ENCODE measurements at regions not wholly inside any gene's neighbourhood (a gene's known extent, or its start where the extent isn't known, plus 50 kb on each side); places are given as distances from the start of the nearest gene placed in this dataset.

DNA sequence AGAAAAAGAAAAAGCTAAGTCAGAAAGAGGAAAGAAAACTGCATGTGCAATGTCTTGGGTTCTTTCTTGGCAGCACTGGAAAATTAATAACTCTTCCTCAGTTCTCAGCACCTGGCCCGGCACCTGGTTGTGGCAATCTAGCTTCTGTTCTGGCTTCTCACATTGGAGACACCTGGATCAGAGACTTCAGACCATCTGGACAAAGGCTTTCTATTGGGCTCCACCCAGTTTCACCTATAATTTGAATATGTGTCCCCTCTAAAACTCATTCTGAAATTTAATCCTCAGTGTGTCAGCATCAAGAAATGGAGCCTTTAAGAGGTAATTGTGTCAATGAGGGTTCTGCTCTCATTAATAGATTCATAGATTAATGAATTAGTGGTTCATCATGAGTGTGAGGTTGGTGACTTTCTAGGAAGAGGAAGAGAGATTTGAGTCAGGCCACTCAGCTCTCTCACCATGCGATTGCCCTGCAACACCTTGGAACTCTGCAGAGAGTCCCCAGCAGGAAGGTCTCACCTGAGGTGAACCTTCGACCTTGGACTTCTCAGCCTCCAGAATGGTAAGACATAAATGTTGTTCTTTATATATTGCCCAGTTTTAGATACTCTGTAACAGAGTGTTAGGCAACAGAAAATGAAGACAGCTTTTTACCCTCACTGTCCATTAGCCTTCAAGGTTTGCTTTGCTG lies 679.9 kb downstream of the NTRK3 start:
- Histone ChIP-seq H3K4me1 (ENCODE audit: control insufficient read depth in 3 of 3, insufficient read depth in 2 of 3, low read depth in 1 of 3, low read length in 2 of 3) (no peaks in the 10 kb centered on the region), H3K4me3 (ENCODE audit: low read depth in 1 of 3, low read length in 3 of 3) (no peak overlapping the region), H3K36me3 (ENCODE audit: control insufficient read depth in 3 of 3, insufficient read depth in 2 of 3, low read depth in 1 of 3, low read length in 3 of 3) (no peaks in the 10 kb centered on the region), H3K27me3 (ENCODE audit: control insufficient read depth in 3 of 3, insufficient read depth in 3 of 3, low read length in 3 of 3) (no peaks in the 10 kb centered on the region), H3K27ac (ENCODE audit: low read depth in 1 of 3, low read length in 2 of 3) (no peak overlapping the region), H3K9me3 (ENCODE audit: control insufficient read depth in 2 of 2, insufficient read depth in 1 of 2, low read depth in 1 of 2, low read length in 1 of 2) (no peaks in the 10 kb centered on the region)
- no peak for DNase-seq
- WGBS, 3 donors: 41 to 71% (median 43%) methylated on average over 3 of the region's 3 CpGs
- FAIRE-seq: no peak

DNA sequence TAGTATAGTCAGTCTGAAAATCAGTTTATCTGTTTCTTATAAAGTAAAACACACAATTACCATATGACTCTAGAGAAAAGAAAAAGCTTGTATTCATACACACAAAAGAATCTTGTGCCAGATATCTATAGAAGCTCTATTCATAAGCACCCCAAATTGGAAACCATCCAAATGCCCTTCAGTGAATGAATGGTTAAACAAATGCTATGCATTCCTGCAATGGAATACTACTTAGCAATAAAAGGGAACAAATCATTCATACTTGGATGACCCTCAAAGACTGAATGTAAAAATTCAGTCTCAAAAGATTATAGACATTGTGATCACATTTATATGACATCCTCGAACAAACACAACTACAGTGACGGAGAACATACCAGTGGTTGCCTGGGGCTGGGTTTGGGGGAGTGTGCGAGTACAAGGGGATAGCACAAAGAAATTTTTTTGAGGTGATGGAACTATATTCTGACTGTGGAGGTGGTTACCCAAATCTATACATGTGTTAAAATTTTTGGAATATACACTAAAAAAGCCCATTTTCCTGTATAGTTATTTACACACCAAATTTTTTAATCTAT lies 680.6 kb downstream of the NTRK3 start:
- H3K4me1 ChIP-seq (ENCODE audit: control insufficient read depth in 3 of 3, insufficient read depth in 2 of 3, low read depth in 1 of 3, low read length in 2 of 3): no peaks in the 10 kb centered on the region
- no peaks in the 10 kb centered on the region for H3K27me3 ChIP-seq (ENCODE audit: control insufficient read depth in 3 of 3, insufficient read depth in 3 of 3, low read length in 3 of 3)
- H3K27ac ChIP-seq (ENCODE audit: low read depth in 1 of 3, low read length in 2 of 3): no peak overlapping the region
- 83 to 92% (median 90%) methylated on average over 3 of the region's 3 CpGs for WGBS, 3 donors
- no peaks in the 10 kb centered on the region for H3K36me3 ChIP-seq (ENCODE audit: control insufficient read depth in 3 of 3, insufficient read depth in 2 of 3, low read depth in 1 of 3, low read length in 3 of 3)
- H3K4me3 ChIP-seq (ENCODE audit: low read depth in 1 of 3, low read length in 3 of 3): no peak overlapping the region
- H3K9me3 ChIP-seq (ENCODE audit: control insufficient read depth in 2 of 2, insufficient read depth in 1 of 2, low read depth in 1 of 2, low read length in 1 of 2): no peaks in the 10 kb centered on the region
- DNase-seq (no peak), FAIRE-seq (no peak)

DNA sequence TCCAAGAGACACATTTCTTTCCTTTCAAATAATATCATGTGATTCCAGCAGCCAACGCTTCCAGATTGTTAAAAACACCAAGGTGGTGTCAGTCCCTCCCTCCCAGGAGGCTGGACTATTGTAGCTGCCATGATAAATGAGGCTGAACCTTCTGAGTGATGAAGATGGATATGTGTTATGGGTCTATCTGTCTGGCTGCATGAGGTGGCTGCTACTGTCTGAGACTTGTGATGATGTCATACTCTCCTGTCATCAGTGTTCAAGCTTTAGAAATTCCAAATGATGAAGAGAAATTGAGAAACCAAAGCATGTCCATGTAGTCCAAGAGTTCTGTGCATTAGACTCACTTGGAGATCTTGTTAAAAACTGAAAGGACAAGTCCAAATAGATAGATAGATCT lies 683.0 kb downstream of the NTRK3 start:
- 58 to 82% (median 77%) methylated on average over 1 of the region's 1 CpG for WGBS, 3 donors
- H3K27me3 ChIP-seq (ENCODE audit: control insufficient read depth in 3 of 3, insufficient read depth in 3 of 3, low read length in 3 of 3): no peaks in the 10 kb centered on the region
- no peaks in the 10 kb centered on the region for H3K4me1 ChIP-seq (ENCODE audit: control insufficient read depth in 3 of 3, insufficient read depth in 2 of 3, low read depth in 1 of 3, low read length in 2 of 3)
- H3K36me3 ChIP-seq (ENCODE audit: control insufficient read depth in 3 of 3, insufficient read depth in 2 of 3, low read depth in 1 of 3, low read length in 3 of 3): no peaks in the 10 kb centered on the region
- DNase-seq: no peak
- FAIRE-seq: no peak
- no peaks in the 10 kb centered on the region for H3K9me3 ChIP-seq (ENCODE audit: control insufficient read depth in 2 of 2, insufficient read depth in 1 of 2, low read depth in 1 of 2, low read length in 1 of 2)
- no peak overlapping the region for H3K27ac ChIP-seq (ENCODE audit: low read depth in 1 of 3, low read length in 2 of 3)
- no peak overlapping the region for H3K4me3 ChIP-seq (ENCODE audit: low read depth in 1 of 3, low read length in 3 of 3)

DNA sequence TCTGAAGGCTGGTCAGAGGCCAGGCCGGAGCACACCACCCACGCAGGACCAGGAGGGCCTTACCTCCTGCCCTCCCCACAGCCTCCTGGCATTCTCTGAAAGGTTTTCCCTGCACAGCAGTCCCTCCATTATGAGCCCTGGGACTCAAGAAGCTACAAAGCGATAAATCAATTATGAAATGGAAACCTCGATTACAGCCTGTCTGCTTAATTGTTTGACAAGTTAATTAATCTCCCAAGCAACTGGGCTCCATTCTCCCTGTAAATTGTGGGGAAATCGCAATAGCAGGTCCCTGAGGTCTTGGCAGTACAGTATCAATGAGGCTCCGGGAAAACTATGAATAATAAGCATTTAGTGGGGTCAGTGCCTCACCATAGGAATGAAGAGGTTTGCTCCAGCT lies 683.5 kb downstream of the NTRK3 start:
- H3K9me3 ChIP-seq (ENCODE audit: control insufficient read depth in 2 of 2, insufficient read depth in 1 of 2, low read depth in 1 of 2, low read length in 1 of 2): no peaks in the 10 kb centered on the region
- no peaks in the 10 kb centered on the region for H3K27me3 ChIP-seq (ENCODE audit: control insufficient read depth in 3 of 3, insufficient read depth in 3 of 3, low read length in 3 of 3)
- no peak overlapping the region for H3K27ac ChIP-seq (ENCODE audit: low read depth in 1 of 3, low read length in 2 of 3)
- H3K4me1 ChIP-seq (ENCODE audit: control insufficient read depth in 3 of 3, insufficient read depth in 2 of 3, low read depth in 1 of 3, low read length in 2 of 3): no peaks in the 10 kb centered on the region
- H3K4me3 ChIP-seq (ENCODE audit: low read depth in 1 of 3, low read length in 3 of 3): no peak overlapping the region
- no peaks in the 10 kb centered on the region for H3K36me3 ChIP-seq (ENCODE audit: control insufficient read depth in 3 of 3, insufficient read depth in 2 of 3, low read depth in 1 of 3, low read length in 3 of 3)
- 73 to 85% (median 82%) methylated on average over 6 of the region's 6 CpGs for WGBS, 3 donors
- DNase-seq (no peak), FAIRE-seq (no peak)

DNA sequence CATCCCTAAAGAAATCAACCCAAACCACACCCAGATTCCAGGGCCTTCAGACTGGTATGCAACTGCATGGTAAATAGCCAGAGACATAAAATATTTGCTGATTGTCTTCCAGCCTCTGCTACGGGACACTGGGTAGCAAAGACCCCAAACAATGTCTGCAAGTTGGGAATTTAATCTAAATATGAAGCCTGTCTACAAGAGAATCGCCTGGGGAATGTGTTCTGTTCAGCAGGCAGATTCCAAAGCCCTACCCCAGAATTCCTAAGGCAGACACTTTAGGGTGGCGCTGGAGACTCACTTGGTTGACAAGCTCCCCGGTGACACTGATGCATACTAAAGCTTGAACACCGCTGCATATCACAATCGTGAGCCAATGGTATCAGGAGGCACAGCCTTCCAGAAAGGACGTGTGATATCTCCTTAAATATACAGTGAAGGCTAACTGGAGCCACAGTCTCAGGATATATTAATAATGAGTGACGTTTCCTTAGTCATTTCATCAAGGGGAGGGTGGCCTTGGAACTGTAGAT lies 684.1 kb downstream of the NTRK3 start:
- no peak for FAIRE-seq
- Histone ChIP-seq H3K4me3 (ENCODE audit: low read depth in 1 of 3, low read length in 3 of 3) (no peak overlapping the region), H3K36me3 (ENCODE audit: control insufficient read depth in 3 of 3, insufficient read depth in 2 of 3, low read depth in 1 of 3, low read length in 3 of 3) (no peaks in the 10 kb centered on the region), H3K27ac (ENCODE audit: low read depth in 1 of 3, low read length in 2 of 3) (no peak overlapping the region), H3K27me3 (ENCODE audit: control insufficient read depth in 3 of 3, insufficient read depth in 3 of 3, low read length in 3 of 3) (no peaks in the 10 kb centered on the region), H3K9me3 (ENCODE audit: control insufficient read depth in 2 of 2, insufficient read depth in 1 of 2, low read depth in 1 of 2, low read length in 1 of 2) (no peaks in the 10 kb centered on the region), H3K4me1 (ENCODE audit: control insufficient read depth in 3 of 3, insufficient read depth in 2 of 3, low read depth in 1 of 3, low read length in 2 of 3) (no peaks in the 10 kb centered on the region)
- DNase-seq: no peak
- WGBS, 3 donors: 69 to 73% (median 71%) methylated on average over 8 of the region's 8 CpGs

DNA sequence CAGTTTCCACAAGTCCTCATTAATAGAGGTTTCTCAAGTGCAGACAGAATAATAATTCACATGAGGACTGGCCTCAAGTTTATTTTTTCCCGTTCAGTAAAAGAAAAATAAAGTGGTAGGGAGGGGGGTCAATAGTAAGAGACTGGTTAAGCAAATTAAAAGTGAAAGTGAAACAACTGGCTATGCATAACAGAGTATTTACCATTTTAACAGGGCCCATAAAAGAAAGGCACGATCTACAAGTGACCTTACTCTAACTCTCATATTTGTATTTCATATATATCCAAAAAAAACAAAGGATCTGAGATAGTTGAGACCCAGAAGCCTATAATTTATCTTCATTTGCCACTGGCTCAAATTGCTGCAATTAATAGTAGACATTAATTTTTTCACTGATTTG lies 686.3 kb downstream of the NTRK3 start:
- 3 to 21% (median 10%) methylated on average over 2 of the region's 2 CpGs for WGBS, 3 donors
- Histone ChIP-seq H3K27ac (ENCODE audit: low read depth in 1 of 3, low read length in 2 of 3) (no peak overlapping the region), H3K36me3 (ENCODE audit: control insufficient read depth in 3 of 3, insufficient read depth in 2 of 3, low read depth in 1 of 3, low read length in 3 of 3) (no peaks in the 10 kb centered on the region), H3K27me3 (ENCODE audit: control insufficient read depth in 3 of 3, insufficient read depth in 3 of 3, low read length in 3 of 3) (no peaks in the 10 kb centered on the region), H3K4me3 (ENCODE audit: low read depth in 1 of 3, low read length in 3 of 3) (no peak overlapping the region), H3K4me1 (ENCODE audit: control insufficient read depth in 3 of 3, insufficient read depth in 2 of 3, low read depth in 1 of 3, low read length in 2 of 3) (no peaks in the 10 kb centered on the region), H3K9me3 (ENCODE audit: control insufficient read depth in 2 of 2, insufficient read depth in 1 of 2, low read depth in 1 of 2, low read length in 1 of 2) (no peaks in the 10 kb centered on the region)
- FAIRE-seq (no peak), DNase-seq (peak in 1 of 2 donors; percentile 5)

DNA sequence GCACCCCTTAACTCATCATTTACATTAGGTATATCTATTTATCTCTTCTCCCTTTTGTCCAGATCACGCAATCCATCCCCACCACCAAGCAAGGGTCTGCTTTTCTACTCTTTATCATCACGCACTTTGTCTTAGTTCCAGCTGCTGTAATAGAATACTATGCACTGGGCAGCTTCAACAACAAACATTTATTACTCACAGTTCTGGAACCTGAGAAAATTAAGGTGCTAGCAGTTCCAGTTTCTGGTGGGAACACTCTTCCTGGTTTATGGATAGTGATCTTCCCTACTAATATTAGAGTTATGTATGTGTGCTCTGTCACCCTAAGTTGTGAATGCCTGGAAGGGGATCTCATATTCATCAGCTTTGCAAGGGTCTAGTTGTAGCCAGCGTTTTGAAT lies 687.0 kb downstream of the NTRK3 start:
- Histone ChIP-seq H3K27ac (ENCODE audit: low read depth in 1 of 3, low read length in 2 of 3) (no peak overlapping the region), H3K9me3 (ENCODE audit: control insufficient read depth in 2 of 2, insufficient read depth in 1 of 2, low read depth in 1 of 2, low read length in 1 of 2) (no peaks in the 10 kb centered on the region), H3K4me3 (ENCODE audit: low read depth in 1 of 3, low read length in 3 of 3) (no peak overlapping the region), H3K27me3 (ENCODE audit: control insufficient read depth in 3 of 3, insufficient read depth in 3 of 3, low read length in 3 of 3) (no peaks in the 10 kb centered on the region), H3K4me1 (ENCODE audit: control insufficient read depth in 3 of 3, insufficient read depth in 2 of 3, low read depth in 1 of 3, low read length in 2 of 3) (no peaks in the 10 kb centered on the region), H3K36me3 (ENCODE audit: control insufficient read depth in 3 of 3, insufficient read depth in 2 of 3, low read depth in 1 of 3, low read length in 3 of 3) (no peaks in the 10 kb centered on the region)
- 80 to 92% (median 85%) methylated on average over 3 of the region's 3 CpGs for WGBS, 3 donors
- DNase-seq (no peak), FAIRE-seq (no peak)

DNA sequence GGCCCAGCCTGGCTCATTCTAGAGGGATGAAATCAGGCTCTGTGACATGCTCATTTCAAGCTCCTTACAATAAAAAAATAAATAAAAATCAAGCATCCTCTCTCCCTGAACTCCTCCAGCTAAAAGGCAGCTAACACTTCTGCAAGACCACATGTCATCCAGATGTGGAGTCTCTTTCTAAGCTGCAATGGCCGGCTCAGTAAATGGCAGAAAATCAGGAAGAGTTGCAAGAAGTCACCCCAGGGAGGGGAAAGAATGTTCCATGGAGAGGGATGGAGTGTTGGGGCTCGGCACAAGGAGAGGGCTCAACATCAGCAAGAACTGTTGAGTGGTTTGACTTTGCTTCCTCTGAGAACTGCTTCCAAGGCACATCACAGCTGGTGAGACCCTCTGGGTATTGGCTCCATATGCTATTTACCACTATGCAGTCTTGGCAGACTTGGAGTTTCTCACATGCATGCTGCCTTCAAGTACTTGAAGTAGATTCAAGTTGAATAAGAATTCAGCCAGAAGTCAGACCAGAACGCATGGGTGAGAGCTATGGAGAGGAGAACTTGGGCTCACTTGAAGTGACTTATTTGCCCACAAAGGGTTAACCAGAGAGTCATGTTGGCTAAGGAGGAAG lies 689.0 kb downstream of the NTRK3 start:
- WGBS, 3 donors: 63 to 70% (median 68%) methylated on average over 3 of the region's 3 CpGs
- Histone ChIP-seq H3K4me3 (ENCODE audit: low read depth in 1 of 3, low read length in 3 of 3) (no peak overlapping the region), H3K27me3 (ENCODE audit: control insufficient read depth in 3 of 3, insufficient read depth in 3 of 3, low read length in 3 of 3) (no peaks in the 10 kb centered on the region), H3K4me1 (ENCODE audit: control insufficient read depth in 3 of 3, insufficient read depth in 2 of 3, low read depth in 1 of 3, low read length in 2 of 3) (no peaks in the 10 kb centered on the region), H3K27ac (ENCODE audit: low read depth in 1 of 3, low read length in 2 of 3) (no peak overlapping the region), H3K36me3 (ENCODE audit: control insufficient read depth in 3 of 3, insufficient read depth in 2 of 3, low read depth in 1 of 3, low read length in 3 of 3) (no peaks in the 10 kb centered on the region), H3K9me3 (ENCODE audit: control insufficient read depth in 2 of 2, insufficient read depth in 1 of 2, low read depth in 1 of 2, low read length in 1 of 2) (no peaks in the 10 kb centered on the region)
- DNase-seq (no peak), FAIRE-seq (no peak)
